ENCODE measurements at regions not wholly inside any gene's neighbourhood (a gene's known extent, or its start where the extent isn't known, plus 50 kb on each side); places are given as distances from the start of the nearest gene placed in this dataset.
"Not testable (repeated sequence)": the region's sequence is repeated elsewhere in the genome, so short reads cannot be mapped to it uniquely, and the experiment has no call there.

DNA sequence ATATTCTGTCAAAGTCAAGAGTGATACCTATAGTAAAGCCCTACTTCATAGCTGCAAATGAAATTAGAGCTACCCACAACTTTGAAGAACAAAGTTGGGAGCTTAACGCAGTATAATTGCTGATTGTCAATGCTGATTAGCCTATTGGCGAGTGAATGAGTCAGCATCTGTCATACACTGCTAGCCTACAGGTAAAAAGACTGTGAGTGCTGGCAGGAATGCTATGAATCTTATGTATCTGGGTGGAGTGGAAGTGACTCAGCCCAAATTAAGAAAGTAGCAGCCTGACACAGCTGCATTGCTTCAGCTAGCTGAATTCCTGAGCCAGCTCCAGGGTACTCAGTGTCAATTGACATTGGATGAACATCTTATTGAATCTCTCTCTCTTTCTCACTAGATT, 179.4 kb upstream of the DCC start:
- DNase-seq (peak; percentile 85), ATAC-seq (peak; percentile 55)
- peaks cover 12% of the 10 kb centered on the region; the same call in 1 of the 2 replicates for H3K4me1 ChIP-seq (ENCODE audit: insufficient read depth, low read length)
- no peaks in the 10 kb centered on the region for H3K9me2 ChIP-seq (replicated peaks; ENCODE audit: low read length)
- no peak overlapping the region for H3K4me3 ChIP-seq (ENCODE audit: low read length)
- peak overlapping the region; percentile 20; the same call in 1 of the 2 replicates for H3K4me2 ChIP-seq (ENCODE audit: low read length)
- peak overlapping the region; percentile 44 for H3K27ac ChIP-seq (ENCODE audit: low read length)
- no peaks in the 10 kb centered on the region for H3F3A ChIP-seq (ENCODE audit: low read length, unreplicated experiment)
- H2AFZ ChIP-seq (ENCODE audit: low read length) = no peak overlapping the region
- CTCF ChIA-PET = no interaction called here
- no peaks in the 10 kb centered on the region for H3K36me3 ChIP-seq (ENCODE audit: low read depth, low read length)
- POLR2A ChIA-PET (ENCODE audit: unreplicated experiment) = no interaction called here
- TF ChIP-seq EZH2 (IDR thresholded peaks at IDR 0.05; ENCODE audit: low read length, unreplicated experiment) (no peak), EZH2phosphoT487 (IDR thresholded peaks at IDR 0.05; ENCODE audit: borderline replicate concordance, low read length) (no peak)
- TF ChIP-seq, protein P1, sequence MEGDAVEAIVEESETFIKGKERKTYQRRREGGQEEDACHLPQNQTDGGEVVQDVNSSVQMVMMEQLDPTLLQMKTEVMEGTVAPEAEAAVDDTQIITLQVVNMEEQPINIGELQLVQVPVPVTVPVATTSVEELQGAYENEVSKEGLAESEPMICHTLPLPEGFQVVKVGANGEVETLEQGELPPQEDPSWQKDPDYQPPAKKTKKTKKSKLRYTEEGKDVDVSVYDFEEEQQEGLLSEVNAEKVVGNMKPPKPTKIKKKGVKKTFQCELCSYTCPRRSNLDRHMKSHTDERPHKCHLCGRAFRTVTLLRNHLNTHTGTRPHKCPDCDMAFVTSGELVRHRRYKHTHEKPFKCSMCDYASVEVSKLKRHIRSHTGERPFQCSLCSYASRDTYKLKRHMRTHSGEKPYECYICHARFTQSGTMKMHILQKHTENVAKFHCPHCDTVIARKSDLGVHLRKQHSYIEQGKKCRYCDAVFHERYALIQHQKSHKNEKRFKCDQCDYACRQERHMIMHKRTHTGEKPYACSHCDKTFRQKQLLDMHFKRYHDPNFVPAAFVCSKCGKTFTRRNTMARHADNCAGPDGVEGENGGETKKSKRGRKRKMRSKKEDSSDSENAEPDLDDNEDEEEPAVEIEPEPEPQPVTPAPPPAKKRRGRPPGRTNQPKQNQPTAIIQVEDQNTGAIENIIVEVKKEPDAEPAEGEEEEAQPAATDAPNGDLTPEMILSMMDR (conservative IDR thresholded peaks at IDR 0.05; ENCODE audit: low read depth, low read length) = no peak
- intact Hi-C loops (cut with micrococcal nuclease) = no loop called here
- BruUV-seq (replicated peaks) = no TSS peak
- H3K79me2 ChIP-seq (ENCODE audit: low read length) = no peaks in the 10 kb centered on the region
- H3K9me3 ChIP-seq (ENCODE audit: low read length) = peaks cover 5% of the 10 kb centered on the region; the same call in 1 of the 2 replicates
- no peaks in the 10 kb centered on the region for H4K20me1 ChIP-seq (ENCODE audit: low read length)
- H3K27me3 ChIP-seq (ENCODE audit: low read length) = no peaks in the 10 kb centered on the region
- no peak overlapping the region for H3K9ac ChIP-seq (ENCODE audit: low read length)

DNA sequence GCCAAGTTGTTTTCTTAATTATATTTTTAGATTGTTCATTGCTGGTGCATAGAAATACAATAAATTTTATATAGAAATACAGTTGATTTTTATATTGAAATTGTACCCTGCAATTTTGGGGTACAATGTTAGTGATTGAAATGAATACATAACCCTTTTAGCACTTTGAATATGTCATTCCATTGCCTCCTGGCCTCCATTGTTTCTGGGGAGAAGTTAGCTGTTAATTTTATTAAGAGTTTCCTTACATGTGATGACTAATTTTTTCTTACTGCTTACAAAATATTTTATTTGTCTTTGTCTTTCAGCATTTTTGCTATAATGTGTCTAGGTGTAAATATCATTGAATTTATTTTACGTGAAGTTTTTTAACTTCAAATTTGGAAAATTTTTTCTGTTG, 176.5 kb upstream of the DCC start:
- no peak overlapping the region for H3K4me2 ChIP-seq (ENCODE audit: low read length)
- TF ChIP-seq EZH2phosphoT487 (IDR thresholded peaks at IDR 0.05; ENCODE audit: borderline replicate concordance, low read length) = no peak
- TF ChIP-seq EZH2 (IDR thresholded peaks at IDR 0.05; ENCODE audit: low read length, unreplicated experiment) = no peak
- TF ChIP-seq, protein P1 (conservative IDR thresholded peaks at IDR 0.05; ENCODE audit: low read depth, low read length) = no peak
- H3F3A ChIP-seq (ENCODE audit: low read length, unreplicated experiment) = no peaks in the 10 kb centered on the region
- H3K79me2 ChIP-seq (ENCODE audit: low read length) = no peaks in the 10 kb centered on the region
- no TSS peak for BruUV-seq (replicated peaks)
- H3K4me1 ChIP-seq (ENCODE audit: insufficient read depth, low read length) = peaks cover 12% of the 10 kb centered on the region; the same call in 1 of the 2 replicates
- peaks cover 5% of the 10 kb centered on the region; the same call in 1 of the 2 replicates for H3K9me3 ChIP-seq (ENCODE audit: low read length)
- H3K36me3 ChIP-seq (ENCODE audit: low read depth, low read length) = no peaks in the 10 kb centered on the region
- H2AFZ ChIP-seq (ENCODE audit: low read length) = no peak overlapping the region
- DNase-seq (no peak), ATAC-seq (no peak)
- CTCF ChIA-PET = no interaction called here
- no peaks in the 10 kb centered on the region for H4K20me1 ChIP-seq (ENCODE audit: low read length)
- H3K27ac ChIP-seq (ENCODE audit: low read length) = no peak overlapping the region
- H3K9me2 ChIP-seq (replicated peaks; ENCODE audit: low read length) = no peaks in the 10 kb centered on the region
- POLR2A ChIA-PET (ENCODE audit: unreplicated experiment) = no interaction called here
- intact Hi-C loops (cut with micrococcal nuclease) = no loop called here
- H3K4me3 ChIP-seq (ENCODE audit: low read length) = no peak overlapping the region
- no peaks in the 10 kb centered on the region for H3K27me3 ChIP-seq (ENCODE audit: low read length)
- no peak overlapping the region for H3K9ac ChIP-seq (ENCODE audit: low read length)

DNA sequence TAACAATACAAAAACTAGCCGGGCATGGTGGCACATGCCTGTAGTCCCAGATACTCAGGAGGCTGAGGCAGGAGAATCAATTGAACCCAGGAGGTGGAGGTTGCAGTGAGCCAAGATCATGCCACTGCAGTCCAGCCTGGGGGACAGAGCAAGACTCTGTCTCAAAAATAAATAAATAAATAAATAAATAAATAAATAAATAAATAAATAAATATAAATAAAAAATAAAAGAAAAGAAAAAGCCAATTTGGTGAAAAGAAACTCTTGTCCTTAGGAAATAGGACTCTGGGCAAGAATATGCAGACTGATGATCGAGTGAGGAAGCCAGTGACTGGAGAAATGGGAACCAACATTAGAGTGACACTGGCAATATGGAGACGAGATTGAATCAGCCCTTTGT, 171.9 kb upstream of the DCC start:
- H3K9me3 ChIP-seq (ENCODE audit: low read length); H4K20me1 ChIP-seq (ENCODE audit: low read length); H3K27ac ChIP-seq (ENCODE audit: low read length); DNase-seq; H3K36me3 ChIP-seq (ENCODE audit: low read depth, low read length); CTCF ChIA-PET; H3K4me2 ChIP-seq (ENCODE audit: low read length); H3K9me2 ChIP-seq (replicated peaks; ENCODE audit: low read length); H3K4me1 ChIP-seq (ENCODE audit: insufficient read depth, low read length); ATAC-seq; H2AFZ ChIP-seq (ENCODE audit: low read length); POLR2A ChIA-PET (ENCODE audit: unreplicated experiment); H3K79me2 ChIP-seq (ENCODE audit: low read length); H3K4me3 ChIP-seq (ENCODE audit: low read length); H3F3A ChIP-seq (ENCODE audit: low read length, unreplicated experiment); BruUV-seq (replicated peaks); H3K27me3 ChIP-seq (ENCODE audit: low read length); H3K9ac ChIP-seq (ENCODE audit: low read length); intact Hi-C loops (cut with micrococcal nuclease): not testable (repeated sequence)
